ENCODE measurements at regions not wholly inside any gene's neighbourhood (a gene's known extent, or its start where the extent isn't known, plus 50 kb on each side); places are given as distances from the start of the nearest gene placed in this dataset.

GRCh38 chr13:47816831-47817230 lies 184.2 kb downstream of the SUCLA2 start:
- TF ChIP-seq CTCF (IDR thresholded peaks at IDR 0.05) = no peak

- TF ChIP-seq CTCF (IDR thresholded peaks at IDR 0.05) = no peak
Observed at GRCh38 chr13:47813718-47814117, 187.4 kb downstream of the SUCLA2 start.

GRCh38 chr13:47809411-47809810 lies 191.7 kb downstream of the SUCLA2 start:
- no peak for TF ChIP-seq CTCF (IDR thresholded peaks at IDR 0.05)

GRCh38 chr13:47803131-47803530 lies 197.9 kb downstream of the SUCLA2 start:
- no peak for TF ChIP-seq CTCF (IDR thresholded peaks at IDR 0.05)

- TF ChIP-seq CTCF (IDR thresholded peaks at IDR 0.05) = no peak
Observed at GRCh38 chr13:47801555-47801954, 199.5 kb downstream of the SUCLA2 start.

- no peak for TF ChIP-seq CTCF (IDR thresholded peaks at IDR 0.05)
Observed at GRCh38 chr13:47800593-47800992, 200.5 kb downstream of the SUCLA2 start.

- TF ChIP-seq CTCF (IDR thresholded peaks at IDR 0.05) = no peak
Observed at GRCh38 chr13:47798906-47799305, 202.2 kb downstream of the SUCLA2 start.

- TF ChIP-seq CTCF (IDR thresholded peaks at IDR 0.05) = no peak
Observed at GRCh38 chr13:47798194-47798593, 202.9 kb downstream of the SUCLA2 start.
